ENCODE measurements at regions not wholly inside any gene's neighbourhood (a gene's known extent, or its start where the extent isn't known, plus 50 kb on each side); places are given as distances from the start of the nearest gene placed in this dataset.

GRCh38 chr10:129151281-129151680 is 315.8 kb upstream of the MGMT start:
- POLR2A ChIA-PET = no interaction called here
- no peak for TF ChIP-seq CTCF (IDR thresholded peaks at IDR 0.05; ENCODE audit: insufficient read depth, low read length, missing control alignments)
- no peak for DNase-seq (ENCODE audit: low read depth, low spot score)
- no peak overlapping the region for H3K4me3 ChIP-seq (ENCODE audit: low read depth, low read length)
- CTCF ChIA-PET = no interaction called here

GRCh38 chr10:129156406-129156805 is 310.6 kb upstream of the MGMT start:
- CTCF ChIA-PET = no interaction called here
- TF ChIP-seq CTCF (IDR thresholded peaks at IDR 0.05; ENCODE audit: insufficient read depth, low read length, missing control alignments) = no peak
- POLR2A ChIA-PET = no interaction called here
- no peak for DNase-seq (ENCODE audit: low read depth, low spot score)
- H3K4me3 ChIP-seq (ENCODE audit: low read depth, low read length) = no peak overlapping the region

GRCh38 chr10:129157185-129157584 is 309.9 kb upstream of the MGMT start:
- no peak overlapping the region for H3K4me3 ChIP-seq (ENCODE audit: low read depth, low read length)
- no peak for DNase-seq (ENCODE audit: low read depth, low spot score)
- ChIA-PET POLR2A (no interaction called here), CTCF (no interaction called here)
- no peak for TF ChIP-seq CTCF (IDR thresholded peaks at IDR 0.05; ENCODE audit: insufficient read depth, low read length, missing control alignments)

GRCh38 chr10:129161150-129161549 is 305.9 kb upstream of the MGMT start:
- POLR2A ChIA-PET = no interaction called here
- no peak for TF ChIP-seq CTCF (IDR thresholded peaks at IDR 0.05; ENCODE audit: insufficient read depth, low read length, missing control alignments)
- CTCF ChIA-PET = no interaction called here
- DNase-seq (ENCODE audit: low read depth, low spot score) = no peak
- no peak overlapping the region for H3K4me3 ChIP-seq (ENCODE audit: low read depth, low read length)

GRCh38 chr10:129163531-129163930 is 303.5 kb upstream of the MGMT start:
- ChIA-PET POLR2A (no interaction called here), CTCF (no interaction called here)
- DNase-seq (ENCODE audit: low read depth, low spot score) = no peak
- H3K4me3 ChIP-seq (ENCODE audit: low read depth, low read length) = no peak overlapping the region
- TF ChIP-seq CTCF (IDR thresholded peaks at IDR 0.05; ENCODE audit: insufficient read depth, low read length, missing control alignments) = no peak

GRCh38 chr10:129165076-129165720 is 301.8 kb upstream of the MGMT start:
- POLR2A ChIA-PET = no interaction called here

More at GRCh38 chr10:129165076-129165720, 301.8 kb upstream of the MGMT start:
- CTCF ChIA-PET = no interaction called here
- no peak for TF ChIP-seq CTCF (IDR thresholded peaks at IDR 0.05; ENCODE audit: insufficient read depth, low read length, missing control alignments)
- DNase-seq (ENCODE audit: low read depth, low spot score) = no peak
- H3K4me3 ChIP-seq (ENCODE audit: low read depth, low read length) = no peak overlapping the region
